GM18498 (cell line): ENCODE measurements at regions not wholly inside any gene's neighbourhood (a gene's known extent, or its start where the extent isn't known, plus 50 kb on each side); places are given as distances from the start of the nearest gene placed in this dataset.

Source experiments
- ATAC-seq: cut with Tn5 transposase; IDR thresholded peaks from one replicate; pipeline ENCODE4 v1.9.1; 2021; ENCODE audit warnings: mild to moderate bottlenecking, moderate library complexity; ENCODE audit not compliant: unreplicated experiment

- no peak for ATAC-seq
Measured at GRCh38 chr2:60603533-60604190, 50.2 kb upstream of the BCL11A start.

GRCh38 chr2:60604486-60605064 is 51.1 kb upstream of the BCL11A start:
- ATAC-seq = no peak

GRCh38 chr2:60605866-60606265 is 52.4 kb upstream of the BCL11A start:
- no peak for ATAC-seq

GRCh38 chr2:60608679-60609078 is 55.2 kb upstream of the BCL11A start:
- ATAC-seq = no peak

- no peak for ATAC-seq
Measured at GRCh38 chr2:60612033-60612432, 58.6 kb upstream of the BCL11A start.

GRCh38 chr2:60614319-60614718 is 60.9 kb upstream of the BCL11A start:
- ATAC-seq = no peak

GRCh38 chr2:60621688-60622429 is 68.4 kb upstream of the BCL11A start:
- ATAC-seq = no peak

GRCh38 chr2:60623040-60623439 is 69.6 kb upstream of the BCL11A start:
- ATAC-seq = no peak

GRCh38 chr2:60627412-60627811 is 74.0 kb upstream of the BCL11A start:
- ATAC-seq = no peak

GRCh38 chr2:60628026-60628425 is 74.6 kb upstream of the BCL11A start:
- ATAC-seq = no peak

- ATAC-seq = no peak
Measured at GRCh38 chr2:60628615-60629304, 75.3 kb upstream of the BCL11A start.

- no peak for ATAC-seq
Measured at GRCh38 chr2:60629305-60629662, 75.8 kb upstream of the BCL11A start.

GRCh38 chr2:60629801-60630385 is 76.4 kb upstream of the BCL11A start:
- no peak for ATAC-seq

GRCh38 chr2:60633615-60634014 is 80.2 kb upstream of the BCL11A start:
- ATAC-seq = no peak

- no peak for ATAC-seq
Measured at GRCh38 chr2:60634438-60634837, 81.0 kb upstream of the BCL11A start.

GRCh38 chr2:60641811-60642788 is 88.6 kb upstream of the BCL11A start:
- no peak for ATAC-seq

GRCh38 chr2:60643747-60644146 is 90.3 kb upstream of the BCL11A start:
- ATAC-seq = no peak

- no peak for ATAC-seq
Measured at GRCh38 chr2:60644951-60645350, 91.5 kb upstream of the BCL11A start.

- no peak for ATAC-seq
Measured at GRCh38 chr2:60648191-60648590, 94.7 kb upstream of the BCL11A start.

GRCh38 chr2:60649721-60650120 is 96.3 kb upstream of the BCL11A start:
- ATAC-seq = no peak
